Daoy (cell line): ENCODE measurements at regions not wholly inside any gene's neighbourhood (a gene's known extent, or its start where the extent isn't known, plus 50 kb on each side); places are given as distances from the start of the nearest gene placed in this dataset.
"Not testable (repeated sequence)": the region's sequence is repeated elsewhere in the genome, so short reads cannot be mapped to it uniquely, and the experiment has no call there.

Source experiments
- DNase-seq: peaks from one replicate; pipeline ENCODE4 v3.0.0-alpha.2; 2015; ENCODE audit warnings: low read depth

- DNase-seq: no peak
Observed at GRCh38 chr3:137438561-137438960, 325.6 kb upstream of the SOX14 start.

- no peak for DNase-seq
Observed at GRCh38 chr3:137460944-137461343, 303.2 kb upstream of the SOX14 start.

GRCh38 chr3:137463131-137463530, 301.0 kb upstream of the SOX14 start:
- DNase-seq: no peak

- no peak for DNase-seq
Observed at GRCh38 chr3:137464341-137464740, 299.8 kb upstream of the SOX14 start.

GRCh38 chr3:137468446-137468845, 295.7 kb upstream of the SOX14 start:
- no peak for DNase-seq

GRCh38 chr3:137469263-137469662, 294.9 kb upstream of the SOX14 start:
- no peak for DNase-seq

GRCh38 chr3:137471130-137471529, 293.0 kb upstream of the SOX14 start:
- no peak for DNase-seq

- no peak for DNase-seq
Observed at GRCh38 chr3:137471558-137472204, 292.4 kb upstream of the SOX14 start.

- DNase-seq: no peak
Observed at GRCh38 chr3:137477614-137478013, 286.5 kb upstream of the SOX14 start.

- no peak for DNase-seq
Observed at GRCh38 chr3:137509354-137510045, 254.6 kb upstream of the SOX14 start.

- DNase-seq: no peak
Observed at GRCh38 chr3:137511655-137512054, 252.5 kb upstream of the SOX14 start.

- DNase-seq: no peak
Observed at GRCh38 chr3:137514853-137515252, 249.3 kb upstream of the SOX14 start.

- no peak for DNase-seq
Observed at GRCh38 chr3:137519602-137520001, 244.5 kb upstream of the SOX14 start.

GRCh38 chr3:137524751-137525150, 239.4 kb upstream of the SOX14 start:
- no peak for DNase-seq

- DNase-seq: no peak
Observed at GRCh38 chr3:137525471-137525870, 238.6 kb upstream of the SOX14 start.

GRCh38 chr3:137542049-137542448, 222.1 kb upstream of the SOX14 start:
- no peak for DNase-seq

- no peak for DNase-seq
Observed at GRCh38 chr3:137554242-137554641, 209.9 kb upstream of the SOX14 start.

GRCh38 chr3:137568880-137569279, 195.2 kb upstream of the SOX14 start:
- no peak for DNase-seq

GRCh38 chr3:137572931-137573330, 191.2 kb upstream of the SOX14 start:
- DNase-seq: no peak

- no peak for DNase-seq
Observed at GRCh38 chr3:137582484-137582883, 181.6 kb upstream of the SOX14 start.

GRCh38 chr3:137583256-137583655, 180.9 kb upstream of the SOX14 start:
- no peak for DNase-seq

- DNase-seq: no peak
Observed at GRCh38 chr3:137588871-137589270, 175.2 kb upstream of the SOX14 start.

- not testable (repeated sequence) for DNase-seq
Observed at GRCh38 chr3:137595415-137595814, 168.7 kb upstream of the SOX14 start.

GRCh38 chr3:137610723-137611122, 153.4 kb upstream of the SOX14 start:
- no peak for DNase-seq
